ENCODE measurements at regions not wholly inside any gene's neighbourhood (a gene's known extent, or its start where the extent isn't known, plus 50 kb on each side); places are given as distances from the start of the nearest gene placed in this dataset.

- TF ChIP-seq POLR2A (IDR thresholded peaks at IDR 0.05; ENCODE audit: low read depth) (no peak), POLR2AphosphoS5 (IDR thresholded peaks at IDR 0.05) (no peak)
Measured at GRCh38 chr6:23200946-23201345, 631.6 kb downstream of the HDGFL1 start.

All from esophagus muscularis mucosa (tissue), 2 donors.